ENCODE measurements at regions not wholly inside any gene's neighbourhood (a gene's known extent, or its start where the extent isn't known, plus 50 kb on each side); places are given as distances from the start of the nearest gene placed in this dataset.

DNA sequence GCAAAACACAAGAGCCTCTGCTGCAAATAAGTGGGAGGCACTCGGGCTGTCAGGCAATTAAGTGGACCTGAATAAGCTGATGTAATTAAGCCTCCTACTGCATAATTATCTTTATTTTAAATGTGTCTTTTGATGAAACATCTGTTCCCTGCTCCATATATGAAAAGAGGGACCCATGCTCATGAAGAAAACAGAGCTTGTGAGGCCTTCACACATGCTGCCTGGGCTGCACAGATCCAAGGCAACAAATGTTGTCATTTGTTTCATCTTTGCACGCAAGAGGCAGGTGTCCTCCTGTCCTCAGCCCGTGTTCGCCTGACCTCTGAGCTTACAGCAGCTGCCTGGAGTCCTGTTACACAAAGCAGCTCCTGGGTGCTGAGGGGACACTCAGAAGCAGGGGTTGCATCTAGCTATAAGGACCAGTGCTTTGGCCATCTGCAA is 381.1 kb downstream of the ZNF608 start (continued):
- TF ChIP-seq, protein P1, sequence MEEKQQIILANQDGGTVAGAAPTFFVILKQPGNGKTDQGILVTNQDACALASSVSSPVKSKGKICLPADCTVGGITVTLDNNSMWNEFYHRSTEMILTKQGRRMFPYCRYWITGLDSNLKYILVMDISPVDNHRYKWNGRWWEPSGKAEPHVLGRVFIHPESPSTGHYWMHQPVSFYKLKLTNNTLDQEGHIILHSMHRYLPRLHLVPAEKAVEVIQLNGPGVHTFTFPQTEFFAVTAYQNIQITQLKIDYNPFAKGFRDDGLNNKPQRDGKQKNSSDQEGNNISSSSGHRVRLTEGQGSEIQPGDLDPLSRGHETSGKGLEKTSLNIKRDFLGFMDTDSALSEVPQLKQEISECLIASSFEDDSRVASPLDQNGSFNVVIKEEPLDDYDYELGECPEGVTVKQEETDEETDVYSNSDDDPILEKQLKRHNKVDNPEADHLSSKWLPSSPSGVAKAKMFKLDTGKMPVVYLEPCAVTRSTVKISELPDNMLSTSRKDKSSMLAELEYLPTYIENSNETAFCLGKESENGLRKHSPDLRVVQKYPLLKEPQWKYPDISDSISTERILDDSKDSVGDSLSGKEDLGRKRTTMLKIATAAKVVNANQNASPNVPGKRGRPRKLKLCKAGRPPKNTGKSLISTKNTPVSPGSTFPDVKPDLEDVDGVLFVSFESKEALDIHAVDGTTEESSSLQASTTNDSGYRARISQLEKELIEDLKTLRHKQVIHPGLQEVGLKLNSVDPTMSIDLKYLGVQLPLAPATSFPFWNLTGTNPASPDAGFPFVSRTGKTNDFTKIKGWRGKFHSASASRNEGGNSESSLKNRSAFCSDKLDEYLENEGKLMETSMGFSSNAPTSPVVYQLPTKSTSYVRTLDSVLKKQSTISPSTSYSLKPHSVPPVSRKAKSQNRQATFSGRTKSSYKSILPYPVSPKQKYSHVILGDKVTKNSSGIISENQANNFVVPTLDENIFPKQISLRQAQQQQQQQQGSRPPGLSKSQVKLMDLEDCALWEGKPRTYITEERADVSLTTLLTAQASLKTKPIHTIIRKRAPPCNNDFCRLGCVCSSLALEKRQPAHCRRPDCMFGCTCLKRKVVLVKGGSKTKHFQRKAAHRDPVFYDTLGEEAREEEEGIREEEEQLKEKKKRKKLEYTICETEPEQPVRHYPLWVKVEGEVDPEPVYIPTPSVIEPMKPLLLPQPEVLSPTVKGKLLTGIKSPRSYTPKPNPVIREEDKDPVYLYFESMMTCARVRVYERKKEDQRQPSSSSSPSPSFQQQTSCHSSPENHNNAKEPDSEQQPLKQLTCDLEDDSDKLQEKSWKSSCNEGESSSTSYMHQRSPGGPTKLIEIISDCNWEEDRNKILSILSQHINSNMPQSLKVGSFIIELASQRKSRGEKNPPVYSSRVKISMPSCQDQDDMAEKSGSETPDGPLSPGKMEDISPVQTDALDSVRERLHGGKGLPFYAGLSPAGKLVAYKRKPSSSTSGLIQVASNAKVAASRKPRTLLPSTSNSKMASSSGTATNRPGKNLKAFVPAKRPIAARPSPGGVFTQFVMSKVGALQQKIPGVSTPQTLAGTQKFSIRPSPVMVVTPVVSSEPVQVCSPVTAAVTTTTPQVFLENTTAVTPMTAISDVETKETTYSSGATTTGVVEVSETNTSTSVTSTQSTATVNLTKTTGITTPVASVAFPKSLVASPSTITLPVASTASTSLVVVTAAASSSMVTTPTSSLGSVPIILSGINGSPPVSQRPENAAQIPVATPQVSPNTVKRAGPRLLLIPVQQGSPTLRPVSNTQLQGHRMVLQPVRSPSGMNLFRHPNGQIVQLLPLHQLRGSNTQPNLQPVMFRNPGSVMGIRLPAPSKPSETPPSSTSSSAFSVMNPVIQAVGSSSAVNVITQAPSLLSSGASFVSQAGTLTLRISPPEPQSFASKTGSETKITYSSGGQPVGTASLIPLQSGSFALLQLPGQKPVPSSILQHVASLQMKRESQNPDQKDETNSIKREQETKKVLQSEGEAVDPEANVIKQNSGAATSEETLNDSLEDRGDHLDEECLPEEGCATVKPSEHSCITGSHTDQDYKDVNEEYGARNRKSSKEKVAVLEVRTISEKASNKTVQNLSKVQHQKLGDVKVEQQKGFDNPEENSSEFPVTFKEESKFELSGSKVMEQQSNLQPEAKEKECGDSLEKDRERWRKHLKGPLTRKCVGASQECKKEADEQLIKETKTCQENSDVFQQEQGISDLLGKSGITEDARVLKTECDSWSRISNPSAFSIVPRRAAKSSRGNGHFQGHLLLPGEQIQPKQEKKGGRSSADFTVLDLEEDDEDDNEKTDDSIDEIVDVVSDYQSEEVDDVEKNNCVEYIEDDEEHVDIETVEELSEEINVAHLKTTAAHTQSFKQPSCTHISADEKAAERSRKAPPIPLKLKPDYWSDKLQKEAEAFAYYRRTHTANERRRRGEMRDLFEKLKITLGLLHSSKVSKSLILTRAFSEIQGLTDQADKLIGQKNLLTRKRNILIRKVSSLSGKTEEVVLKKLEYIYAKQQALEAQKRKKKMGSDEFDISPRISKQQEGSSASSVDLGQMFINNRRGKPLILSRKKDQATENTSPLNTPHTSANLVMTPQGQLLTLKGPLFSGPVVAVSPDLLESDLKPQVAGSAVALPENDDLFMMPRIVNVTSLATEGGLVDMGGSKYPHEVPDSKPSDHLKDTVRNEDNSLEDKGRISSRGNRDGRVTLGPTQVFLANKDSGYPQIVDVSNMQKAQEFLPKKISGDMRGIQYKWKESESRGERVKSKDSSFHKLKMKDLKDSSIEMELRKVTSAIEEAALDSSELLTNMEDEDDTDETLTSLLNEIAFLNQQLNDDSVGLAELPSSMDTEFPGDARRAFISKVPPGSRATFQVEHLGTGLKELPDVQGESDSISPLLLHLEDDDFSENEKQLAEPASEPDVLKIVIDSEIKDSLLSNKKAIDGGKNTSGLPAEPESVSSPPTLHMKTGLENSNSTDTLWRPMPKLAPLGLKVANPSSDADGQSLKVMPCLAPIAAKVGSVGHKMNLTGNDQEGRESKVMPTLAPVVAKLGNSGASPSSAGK (IDR thresholded peaks at IDR 0.05): no peak
- TF ChIP-seq SMARCA4 (IDR thresholded peaks at IDR 0.05) (no peak), PHF20 (IDR thresholded peaks at IDR 0.05; ENCODE audit: partially characterized antibody) (no peak), ETS2 (tag; IDR thresholded peaks at IDR 0.05; ENCODE audit: borderline replicate concordance, poor library complexity, severe bottlenecking) (no peak), TAF7 (tag; IDR thresholded peaks at IDR 0.05) (no peak), ZNF717 (CRISPR knock-in tag; IDR thresholded peaks at IDR 0.05) (no peak), CXXC5 (CRISPR knock-in tag; IDR thresholded peaks at IDR 0.05) (no peak), RBM34 (IDR thresholded peaks at IDR 0.05; ENCODE audit: borderline replicate concordance, insufficient read depth, low read length) (no peak), NCOA6 (IDR thresholded peaks at IDR 0.05) (no peak), ZNF197 (CRISPR knock-in tag; IDR thresholded peaks at IDR 0.05; ENCODE audit: low read depth) (no peak), XRCC5 (IDR thresholded peaks at IDR 0.05; ENCODE audit: low read depth, low read length) (no peak)
- TF ChIP-seq, protein P2, sequence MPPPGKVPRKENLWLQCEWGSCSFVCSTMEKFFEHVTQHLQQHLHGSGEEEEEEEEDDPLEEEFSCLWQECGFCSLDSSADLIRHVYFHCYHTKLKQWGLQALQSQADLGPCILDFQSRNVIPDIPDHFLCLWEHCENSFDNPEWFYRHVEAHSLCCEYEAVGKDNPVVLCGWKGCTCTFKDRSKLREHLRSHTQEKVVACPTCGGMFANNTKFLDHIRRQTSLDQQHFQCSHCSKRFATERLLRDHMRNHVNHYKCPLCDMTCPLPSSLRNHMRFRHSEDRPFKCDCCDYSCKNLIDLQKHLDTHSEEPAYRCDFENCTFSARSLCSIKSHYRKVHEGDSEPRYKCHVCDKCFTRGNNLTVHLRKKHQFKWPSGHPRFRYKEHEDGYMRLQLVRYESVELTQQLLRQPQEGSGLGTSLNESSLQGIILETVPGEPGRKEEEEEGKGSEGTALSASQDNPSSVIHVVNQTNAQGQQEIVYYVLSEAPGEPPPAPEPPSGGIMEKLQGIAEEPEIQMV (tag; conservative IDR thresholded peaks at IDR 0.05; ENCODE audit: low read depth): no peak

All from K562 (cell line).